OCI-LY3 (cell line): ENCODE measurements at regions not wholly inside any gene's neighbourhood (a gene's known extent, or its start where the extent isn't known, plus 50 kb on each side); places are given as distances from the start of the nearest gene placed in this dataset.

Experiments
- CTCF ChIP-seq: fragments of 200-600, 300-600 bp; sonication (generic); IDR thresholded peaks from 2 replicates; pipeline ENCODE4 v1.5.1; 2014; ENCODE audit warnings: antibody characterized with exemption, low read length, low read depth
- EZH2phosphoT487 ChIP-seq: fragments of 200-600 bp; shearing (Covaris generic); IDR thresholded peaks from 2 replicates; pipeline ENCODE4 v1.6.1; 2018; ENCODE audit warnings: antibody characterized with exemption, mixed run types, low read depth

GRCh38 chr4:181319629-181320028, 923.6 kb upstream of the TENM3 start:
- TF ChIP-seq CTCF: no peak
- TF ChIP-seq EZH2phosphoT487: no peak
